GM12892 (cell line): ENCODE measurements at regions not wholly inside any gene's neighbourhood (a gene's known extent, or its start where the extent isn't known, plus 50 kb on each side); places are given as distances from the start of the nearest gene placed in this dataset.

Source experiments
- POLR2A ChIP-seq: IDR thresholded peaks from 2 replicates; pipeline ENCODE4 v1.6.1; 2011; ENCODE audit warnings: low read depth, low read length, control low read depth
- POLR2AphosphoS5 ChIP-seq: IDR thresholded peaks from 2 replicates; pipeline ENCODE4 v1.6.1; 2011; ENCODE audit warnings: low read depth, low read length, control low read depth

- TF ChIP-seq POLR2AphosphoS5 = no peak
- no peak for TF ChIP-seq POLR2A
Observed at GRCh38 chr7:38051786-38052185, 126.3 kb upstream of the STARD3NL start.
